ENCODE measurements at regions not wholly inside any gene's neighbourhood (a gene's known extent, or its start where the extent isn't known, plus 50 kb on each side); places are given as distances from the start of the nearest gene placed in this dataset.

DNA sequence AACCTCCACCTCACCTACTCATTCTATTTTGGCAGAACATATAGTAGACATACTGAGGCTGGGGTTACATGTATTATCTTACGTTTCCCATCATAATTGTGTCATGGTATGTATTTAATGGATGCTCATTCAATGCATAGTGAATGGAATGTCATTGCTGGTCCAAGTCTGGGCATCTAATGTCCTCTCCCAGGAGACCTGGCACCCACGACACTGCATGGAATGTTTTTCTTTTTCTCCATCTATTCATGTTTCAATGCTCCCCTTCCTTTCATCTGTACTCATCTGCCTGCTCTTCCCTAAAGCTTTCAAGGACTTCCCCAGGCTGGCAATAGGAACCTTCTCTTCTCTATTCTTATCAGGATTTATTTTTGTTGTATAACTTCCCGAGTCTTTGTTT, 50.8 kb upstream of the SLIT3 start:
- Histone ChIP-seq H3K4me3 (no peak overlapping the region), H3K27me3 (ENCODE audit: low read depth) (peaks cover 2% of the 10 kb centered on the region), H3K9me3 (no peaks in the 10 kb centered on the region), H3K36me3 (replicated peaks) (no peaks in the 10 kb centered on the region), H3K4me1 (no peaks in the 10 kb centered on the region)
- in situ Hi-C loops (cut with MboI; ENCODE audit: low sequenced_read_pairs), result no loop called here
- DNase-seq (ENCODE audit: low spot score in 2 of 2), result no peak

- DNase-seq (ENCODE audit: low spot score in 2 of 2), result no peak
- in situ Hi-C loops (cut with MboI; ENCODE audit: low sequenced_read_pairs), result no loop called here
Measured at GRCh38 chr5:169350759-169351240, 49.9 kb upstream of the SLIT3 start.

More at GRCh38 chr5:169350759-169351240, 49.9 kb upstream of the SLIT3 start:
- Histone ChIP-seq H3K9me3 (no peaks in the 10 kb centered on the region), H3K36me3 (replicated peaks) (no peaks in the 10 kb centered on the region), H3K4me3 (no peak overlapping the region), H3K27me3 (ENCODE audit: low read depth) (peaks cover 2% of the 10 kb centered on the region), H3K4me1 (no peaks in the 10 kb centered on the region)

Data from HAP-1 (cell line).